Lower leg skin (tissue), 3 donors: ENCODE measurements at regions not wholly inside any gene's neighbourhood (a gene's known extent, or its start where the extent isn't known, plus 50 kb on each side); places are given as distances from the start of the nearest gene placed in this dataset.

ENCODE experiments used
- CTCF ChIP-seq, 3 donors: fragments of 450-650 bp; IDR thresholded peaks; one replicate each; pipeline ENCODE4 v1.5.1; 2016; ENCODE audit warnings: antibody characterized with exemption in 3 of 3, mild to moderate bottlenecking in 3 of 3, moderate library complexity in 2 of 3
- POLR2A ChIP-seq, 2 donors: fragments of 450-650 bp; IDR thresholded peaks; one replicate each; pipeline ENCODE4 v1.6.1; 2016 to 2017; ENCODE audit warnings: antibody characterized with exemption in 2 of 2, mild to moderate bottlenecking in 1 of 2, moderate library complexity in 1 of 2

GRCh38 chr2:220296174-220296573 is 668.7 kb downstream of the SLC4A3 start:
- TF ChIP-seq CTCF (IDR thresholded peaks at IDR 0.05) (no peak), POLR2A (IDR thresholded peaks at IDR 0.05) (no peak)
